IPS DF 6.9 (cell line): ENCODE measurements at regions not wholly inside any gene's neighbourhood (a gene's known extent, or its start where the extent isn't known, plus 50 kb on each side); places are given as distances from the start of the nearest gene placed in this dataset.

Source experiments
- DNase-seq: peaks from one replicate; pipeline ENCODE4 v3.0.0-alpha.2; 2013; ENCODE audit warnings: low read depth, low spot score
- H3K27ac ChIP-seq: one replicate; pipeline ENCODE4 v1.5.1; 2013; ENCODE audit warnings: low read length, control low read depth
- H3K27me3 ChIP-seq: 2 replicates; pipeline ENCODE4 v1.6.1; 2013; ENCODE audit warnings: mild to moderate bottlenecking, low read length; ENCODE audit not compliant: control insufficient read depth, insufficient read depth
- H3K36me3 ChIP-seq: 2 replicates; pipeline ENCODE4 v1.6.1; 2013; ENCODE audit warnings: low read length; ENCODE audit not compliant: control insufficient read depth, insufficient read depth
- H3K4me1 ChIP-seq: 2 replicates; pipeline ENCODE4 v1.6.1; 2013; ENCODE audit warnings: low read length; ENCODE audit not compliant: control insufficient read depth, insufficient read depth
- H3K4me3 ChIP-seq: 2 replicates; pipeline ENCODE4 v1.5.1; 2013; ENCODE audit warnings: mild to moderate bottlenecking, low read length
- H3K9me3 ChIP-seq: 2 replicates; pipeline ENCODE4 v1.6.1; 2013; ENCODE audit warnings: low read length, inconsistent platforms; ENCODE audit not compliant: control insufficient read depth, insufficient read depth
- WGBS: extraction: QIAGEN DNeasy Blood & Tissue Kit; methylation state at CpG from one replicate; pipeline ENCODE4 v1.1.7; 2013; ENCODE audit warnings: mixed read lengths, missing lambda C conversion rate; ENCODE audit not compliant: insufficient read length, insufficient coverage; 5-methylcytosine and 5-hydroxymethylcytosine counted together

DNA sequence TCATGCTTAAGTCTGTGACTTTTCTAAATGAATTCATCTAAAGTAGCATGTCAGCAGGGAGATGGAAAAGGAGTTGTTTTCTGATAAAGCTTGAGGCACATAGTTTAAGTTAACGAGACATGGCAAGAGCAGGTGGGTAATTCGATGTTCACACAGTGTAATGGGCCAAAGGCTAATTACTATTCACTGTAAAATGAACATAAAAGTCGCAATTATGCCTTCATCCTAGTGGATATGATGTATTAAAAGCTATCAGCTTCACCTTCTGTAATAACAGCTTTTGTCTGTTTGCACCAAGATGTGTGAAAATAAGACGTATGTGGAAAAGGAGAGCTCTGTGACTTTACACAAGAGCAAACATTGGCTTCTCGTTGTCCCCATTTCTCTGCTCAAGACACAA, 94.2 kb upstream of the CDH20 start:
- H3K4me3 ChIP-seq: no peak overlapping the region
- no peak for DNase-seq
- H3K27me3 ChIP-seq: no peaks in the 10 kb centered on the region
- H3K27ac ChIP-seq: no peak overlapping the region
- H3K9me3 ChIP-seq: no peaks in the 10 kb centered on the region
- no CpG with 5 or more reads among the region's 5 CpGs for WGBS
- H3K4me1 ChIP-seq: no peaks in the 10 kb centered on the region
- H3K36me3 ChIP-seq: no peaks in the 10 kb centered on the region

DNA sequence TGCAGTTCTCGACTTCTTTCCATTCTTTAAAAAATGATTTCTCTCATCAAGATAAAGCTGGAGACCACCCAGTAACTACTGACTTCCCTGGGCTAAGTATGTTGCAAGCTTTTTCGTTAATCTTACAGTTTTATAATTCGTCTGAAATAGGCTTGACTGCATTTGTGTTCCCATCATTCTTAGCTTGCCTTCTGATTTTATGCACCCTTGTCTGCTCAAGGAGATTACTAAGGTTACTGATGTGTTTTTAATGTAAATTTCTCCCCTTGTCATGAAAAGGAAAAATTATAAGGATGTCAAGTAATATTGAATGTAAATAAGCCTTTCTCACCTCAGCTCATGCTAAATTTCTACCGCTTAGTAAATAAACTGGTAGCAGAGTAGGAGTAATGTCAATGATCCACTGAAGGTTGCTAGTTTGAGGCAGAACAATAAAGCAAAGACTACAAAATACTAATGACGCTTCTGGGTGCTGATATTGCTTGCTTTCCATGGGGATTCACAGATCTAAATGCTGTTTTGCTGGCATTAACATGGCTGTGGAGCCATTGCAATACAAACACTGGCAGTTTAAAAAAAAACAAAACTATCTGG, 91.9 kb upstream of the CDH20 start:
- no peaks in the 10 kb centered on the region for H3K4me1 ChIP-seq
- no peak for DNase-seq
- H3K27ac ChIP-seq: no peak overlapping the region
- no peaks in the 10 kb centered on the region for H3K9me3 ChIP-seq
- no peaks in the 10 kb centered on the region for H3K36me3 ChIP-seq
- H3K4me3 ChIP-seq: no peak overlapping the region
- no peaks in the 10 kb centered on the region for H3K27me3 ChIP-seq
- 100% methylated on average over 1 of the region's 5 CpGs for WGBS

DNA sequence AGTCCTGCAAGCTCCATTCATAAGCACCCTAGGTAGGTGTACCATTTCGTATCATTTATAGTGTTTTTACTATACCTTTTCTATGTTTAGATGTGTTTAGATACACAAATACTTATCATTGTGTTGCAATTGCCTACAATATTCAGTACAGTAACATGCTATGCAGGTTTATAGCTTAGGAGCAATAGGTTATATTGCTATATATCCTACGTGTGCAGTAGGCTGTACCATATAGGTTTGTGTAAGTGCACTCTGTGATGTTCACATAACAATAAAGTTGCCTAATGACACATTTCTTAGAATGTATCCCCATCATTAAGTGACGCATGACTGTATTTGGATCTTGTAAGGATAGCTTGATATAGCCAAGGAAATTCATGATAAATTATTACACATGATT, 88.6 kb upstream of the CDH20 start:
- no peak overlapping the region for H3K4me3 ChIP-seq
- no CpG with 5 or more reads among the region's 3 CpGs for WGBS
- DNase-seq: no peak
- no peaks in the 10 kb centered on the region for H3K36me3 ChIP-seq
- no peaks in the 10 kb centered on the region for H3K9me3 ChIP-seq
- no peak overlapping the region for H3K27ac ChIP-seq
- no peaks in the 10 kb centered on the region for H3K4me1 ChIP-seq
- H3K27me3 ChIP-seq: no peaks in the 10 kb centered on the region

DNA sequence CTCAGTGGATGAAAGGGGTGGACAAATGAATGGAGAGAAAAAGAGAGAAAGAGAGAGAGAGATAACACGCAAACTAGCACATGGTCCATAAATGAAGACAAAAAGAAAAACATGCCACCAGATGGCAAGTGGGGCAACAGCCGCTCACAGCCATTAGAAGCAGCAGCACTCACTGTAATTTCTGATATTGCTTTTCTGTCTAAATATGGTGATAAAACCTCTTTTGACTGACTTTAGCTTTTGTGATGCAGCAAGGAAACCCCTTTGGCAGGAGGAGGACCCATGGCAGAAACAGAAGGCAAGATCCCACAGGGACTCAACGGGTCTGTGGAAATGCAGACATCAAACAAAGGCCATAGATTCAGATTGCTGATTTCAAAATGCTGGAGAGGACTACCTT, 88.0 kb upstream of the CDH20 start:
- no peak overlapping the region for H3K27ac ChIP-seq
- H3K27me3 ChIP-seq: no peaks in the 10 kb centered on the region
- H3K4me1 ChIP-seq: no peaks in the 10 kb centered on the region
- H3K4me3 ChIP-seq: no peak overlapping the region
- no peaks in the 10 kb centered on the region for H3K9me3 ChIP-seq
- DNase-seq: no peak
- no CpG with 5 or more reads among the region's 3 CpGs for WGBS
- H3K36me3 ChIP-seq: no peaks in the 10 kb centered on the region

DNA sequence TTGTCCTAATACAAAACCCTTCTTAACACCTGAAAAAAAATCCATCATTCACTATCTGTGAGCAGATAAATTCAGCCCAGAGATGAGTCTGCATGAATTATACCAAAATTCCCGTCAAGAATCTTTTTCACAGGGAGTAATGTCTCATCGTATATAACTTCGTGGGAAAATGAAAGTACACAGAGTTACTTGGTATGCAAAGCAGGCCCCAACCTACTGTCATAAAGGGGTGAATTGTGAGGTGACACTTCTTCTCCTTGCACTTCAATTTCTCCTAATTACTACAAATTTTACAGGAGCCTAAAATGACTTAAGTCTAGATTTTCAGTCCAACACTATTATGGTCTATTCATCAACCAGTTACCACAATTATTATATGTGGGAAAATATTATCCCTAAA, 84.6 kb upstream of the CDH20 start:
- Histone ChIP-seq H3K27me3 (no peaks in the 10 kb centered on the region), H3K27ac (no peak overlapping the region), H3K4me3 (no peak overlapping the region), H3K4me1 (no peaks in the 10 kb centered on the region), H3K36me3 (no peaks in the 10 kb centered on the region), H3K9me3 (no peaks in the 10 kb centered on the region)
- no peak for DNase-seq
- no CpG with 5 or more reads among the region's 3 CpGs for WGBS

DNA sequence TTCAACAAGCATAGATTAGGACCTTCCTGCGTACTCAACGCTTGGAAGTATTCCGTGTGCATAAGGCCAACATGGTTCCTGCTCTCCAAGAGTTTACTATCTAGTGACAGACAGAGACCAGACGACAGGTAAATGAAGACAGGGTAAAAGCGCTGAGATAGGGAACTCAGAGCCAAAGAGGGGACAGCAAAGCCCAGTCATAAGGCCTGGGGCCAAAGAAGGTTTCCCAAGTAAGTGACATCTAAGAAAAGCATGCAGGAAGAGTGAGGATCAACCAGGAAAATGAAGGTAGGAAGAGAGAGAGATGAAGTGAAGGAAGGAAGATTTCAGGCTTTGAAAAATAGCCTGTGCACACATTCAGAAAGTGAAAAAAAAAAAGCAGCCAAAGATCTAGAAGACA, 76.9 kb upstream of the CDH20 start:
- Histone ChIP-seq H3K27me3 (no peaks in the 10 kb centered on the region), H3K4me3 (no peak overlapping the region), H3K4me1 (no peaks in the 10 kb centered on the region), H3K36me3 (no peaks in the 10 kb centered on the region), H3K27ac (no peak overlapping the region), H3K9me3 (no peaks in the 10 kb centered on the region)
- no peak for DNase-seq
- WGBS: no CpG with 5 or more reads among the region's 5 CpGs

DNA sequence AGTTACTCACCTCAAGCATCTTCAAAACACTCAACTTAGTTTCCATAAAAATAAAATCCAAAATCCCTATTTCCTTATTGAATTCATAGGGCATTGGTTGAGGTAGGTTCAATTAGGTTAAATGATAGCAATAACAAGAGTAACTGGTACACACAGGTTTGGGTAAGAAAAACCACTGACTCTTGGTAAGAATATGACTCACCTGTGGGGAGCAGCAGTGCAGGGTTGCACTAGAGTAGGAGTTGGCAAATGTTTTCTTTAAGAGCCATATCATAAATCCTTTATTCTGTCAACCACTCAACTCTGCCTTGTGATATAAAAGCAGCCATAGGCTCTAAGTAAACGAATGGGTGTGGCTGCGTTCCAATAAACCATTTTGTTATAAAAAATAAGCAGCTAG, 71.4 kb upstream of the CDH20 start:
- Histone ChIP-seq H3K4me3 (no peak overlapping the region), H3K4me1 (no peaks in the 10 kb centered on the region), H3K9me3 (no peaks in the 10 kb centered on the region), H3K27ac (no peak overlapping the region), H3K27me3 (no peaks in the 10 kb centered on the region), H3K36me3 (no peaks in the 10 kb centered on the region)
- DNase-seq: no peak
- no CpG with 5 or more reads among the region's 2 CpGs for WGBS

DNA sequence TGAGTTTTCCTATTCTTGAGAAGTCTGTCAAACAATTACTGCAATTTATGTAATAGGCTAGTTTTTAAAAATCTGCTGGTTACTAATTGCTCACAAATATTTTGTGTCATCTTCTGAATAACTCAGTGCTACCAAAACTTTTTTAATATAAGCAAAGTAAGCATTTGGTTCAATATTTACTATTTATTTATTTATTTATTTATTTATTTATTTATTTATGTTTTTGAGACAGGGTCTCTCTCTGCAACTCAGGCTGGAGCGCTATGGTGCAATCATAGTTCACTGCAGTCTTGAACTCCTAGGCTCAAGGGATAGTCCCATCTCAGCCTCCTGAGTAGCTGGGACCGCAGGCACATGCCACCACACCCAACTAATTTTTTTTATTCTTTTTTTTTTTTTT, 60.4 kb upstream of the CDH20 start:
- no peak for DNase-seq
- H3K4me3 ChIP-seq: no peak overlapping the region
- H3K27ac ChIP-seq: no peak overlapping the region
- H3K36me3 ChIP-seq: no peaks in the 10 kb centered on the region
- WGBS: no CpG with 5 or more reads among the region's 2 CpGs
- peaks cover 1% of the 10 kb centered on the region; the same call in 1 of the 2 replicates for H3K27me3 ChIP-seq
- no peaks in the 10 kb centered on the region for H3K9me3 ChIP-seq
- H3K4me1 ChIP-seq: no peaks in the 10 kb centered on the region

DNA sequence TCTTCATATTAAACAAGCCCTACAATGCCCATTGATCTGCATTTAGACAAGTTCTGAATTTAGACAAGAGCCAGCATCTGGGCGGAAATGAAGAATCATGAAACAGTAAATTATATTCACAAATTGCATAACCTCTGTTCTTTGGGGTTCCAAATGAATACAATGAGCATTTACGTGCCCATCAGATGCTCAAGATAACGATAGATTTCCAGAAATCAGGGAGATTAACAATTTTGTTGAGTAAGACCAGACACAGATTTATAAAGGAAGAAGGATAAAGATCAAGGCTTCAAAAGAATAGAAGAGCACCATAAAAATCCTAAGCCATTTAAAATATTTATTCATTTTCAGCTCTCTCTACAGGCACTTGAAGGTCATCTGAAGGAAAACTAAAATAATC, 59.7 kb upstream of the CDH20 start:
- no CpG with 5 or more reads among the region's 3 CpGs for WGBS
- Histone ChIP-seq H3K27me3 (peaks cover 1% of the 10 kb centered on the region; the same call in 1 of the 2 replicates), H3K4me3 (no peak overlapping the region), H3K27ac (no peak overlapping the region), H3K36me3 (no peaks in the 10 kb centered on the region), H3K4me1 (no peaks in the 10 kb centered on the region), H3K9me3 (no peaks in the 10 kb centered on the region)
- no peak for DNase-seq

DNA sequence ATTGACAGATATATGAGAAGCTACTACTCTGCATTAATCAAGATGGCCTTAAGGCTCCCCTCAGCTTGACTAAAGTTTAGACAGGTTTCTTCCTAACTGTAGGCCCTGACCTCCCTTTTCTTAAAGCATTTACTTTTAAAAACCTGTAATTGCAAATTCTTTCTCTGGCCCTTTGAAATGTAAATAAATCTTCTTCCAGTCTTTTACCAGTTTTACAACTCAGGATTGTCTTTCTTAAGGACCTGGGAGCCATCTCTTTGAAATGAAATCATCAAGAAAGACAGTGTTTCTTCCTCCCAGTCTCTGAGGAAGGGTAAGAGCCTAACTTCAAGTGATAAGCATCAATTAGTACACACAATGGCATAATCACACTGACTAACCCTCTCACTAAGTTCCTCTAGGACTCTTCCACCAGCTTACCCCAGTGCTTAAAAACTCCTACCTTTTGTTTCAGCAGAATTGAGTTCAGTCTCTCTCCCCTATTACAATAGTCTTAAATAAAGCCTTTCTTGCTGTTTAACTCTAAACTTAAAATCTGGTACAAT, 58.7 kb upstream of the CDH20 start:
- no peak for DNase-seq
- Histone ChIP-seq H3K36me3 (no peaks in the 10 kb centered on the region), H3K4me1 (no peaks in the 10 kb centered on the region), H3K27ac (no peak overlapping the region), H3K27me3 (peaks cover 1% of the 10 kb centered on the region; the same call in 1 of the 2 replicates), H3K4me3 (no peak overlapping the region), H3K9me3 (no peaks in the 10 kb centered on the region)

DNA sequence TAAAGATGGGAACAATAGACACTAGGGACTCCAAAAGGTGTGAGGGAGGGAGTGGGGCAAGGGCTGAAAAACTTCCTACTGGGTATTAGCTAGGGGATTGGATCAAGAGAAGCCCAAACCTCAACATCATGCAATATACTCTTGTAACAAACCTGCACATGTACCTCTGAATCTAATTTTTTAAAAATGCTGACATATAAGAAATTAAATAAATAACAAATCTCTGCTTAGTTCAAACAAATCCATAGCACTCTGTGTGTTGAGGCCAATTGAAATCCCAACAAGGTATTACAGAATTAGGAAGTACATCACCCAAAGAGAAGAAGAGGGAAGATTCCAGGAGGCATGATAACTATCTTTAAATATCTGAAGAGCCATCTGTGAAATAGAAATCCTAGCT, 55.4 kb upstream of the CDH20 start:
- Histone ChIP-seq H3K27ac (no peak overlapping the region), H3K4me3 (no peak overlapping the region), H3K36me3 (no peaks in the 10 kb centered on the region), H3K4me1 (no peaks in the 10 kb centered on the region), H3K27me3 (no peaks in the 10 kb centered on the region), H3K9me3 (no peaks in the 10 kb centered on the region)
- no peak for DNase-seq
